ENCODE measurements at regions not wholly inside any gene's neighbourhood (a gene's known extent, or its start where the extent isn't known, plus 50 kb on each side); places are given as distances from the start of the nearest gene placed in this dataset.

GRCh38 chr3:15919971-15920370, 122.2 kb upstream of the ANKRD28 start:
- Mint-ChIP-seq H3K27ac (no peak overlapping the region), H3K4me1 (peaks cover 0 to 5% of the 10 kb centered on the region in 2 experiments; a peak in 1 of 4 replicates), H3K27me3 (ENCODE audit: low read depth) (no peaks in the 10 kb centered on the region), H3K4me3 (no peak overlapping the region), H3K9me3 (no peaks in the 10 kb centered on the region), H3K36me3 (ENCODE audit: insufficient read depth in 1 of 3, low read depth in 3 of 3) (no peaks in the 10 kb centered on the region)
- H3K27me3 ChIP-seq (ENCODE audit: insufficient read depth, low read length): no peaks in the 10 kb centered on the region
- no peaks in the 10 kb centered on the region for H3K23me2 ChIP-seq (ENCODE audit: insufficient read length, low read depth, low read length, poor library complexity, severe bottlenecking)
- H3K9ac ChIP-seq (ENCODE audit: extremely low read depth, insufficient read length, low read length): no peak overlapping the region
- H4K20me1 ChIP-seq (ENCODE audit: control insufficient read depth, insufficient read depth, insufficient read length): no peaks in the 10 kb centered on the region
- no peak overlapping the region for H3K14ac ChIP-seq (ENCODE audit: insufficient read depth, low read length)
- no peak overlapping the region for H2BK15ac ChIP-seq (ENCODE audit: low read depth, low read length)
- no peak overlapping the region for H3K27ac ChIP-seq (ENCODE audit: insufficient read length, low read depth, low read length)
- H3K23ac ChIP-seq (ENCODE audit: insufficient read length, low read depth, low read length): no peak overlapping the region
- H3K18ac ChIP-seq (ENCODE audit: insufficient read length, low read depth, low read length): no peak overlapping the region
- no peaks in the 10 kb centered on the region for H3K4me1 ChIP-seq (ENCODE audit: insufficient read depth, low read length)
- H4K8ac ChIP-seq (replicated peaks; ENCODE audit: insufficient read length, low read depth, low read length): no peak overlapping the region
- no peak overlapping the region for H2BK20ac ChIP-seq (ENCODE audit: low read depth, low read length, poor library complexity, severe bottlenecking)
- no peaks in the 10 kb centered on the region for H3K79me2 ChIP-seq (ENCODE audit: insufficient read depth, low read length)
- H2BK12ac ChIP-seq (ENCODE audit: insufficient read length, low read depth, low read length): no peak overlapping the region
- H3K79me1 ChIP-seq (ENCODE audit: insufficient read depth, low read depth, low read length, poor library complexity, severe bottlenecking): no peaks in the 10 kb centered on the region
- no CpG with 5 or more reads among the region's 2 CpGs for WGBS (ENCODE audit: extremely low coverage, insufficient read length, low lambda C conversion rate)
- no peaks in the 10 kb centered on the region for H3K9me3 ChIP-seq (ENCODE audit: control insufficient read depth, low read depth, low read length)
- H4K91ac ChIP-seq (ENCODE audit: insufficient read length, low read depth, low read length): no peak overlapping the region
- no peak overlapping the region for H2BK5ac ChIP-seq (ENCODE audit: insufficient read length, low read length)
- H3K4ac ChIP-seq (ENCODE audit: low read depth, low read length): no peak overlapping the region
- H2AK5ac ChIP-seq (ENCODE audit: insufficient read length, low read length): no peak overlapping the region
- no peak overlapping the region for H3K4me2 ChIP-seq (ENCODE audit: insufficient read depth, insufficient read length, low read length)
- H4K5ac ChIP-seq (ENCODE audit: insufficient read length, low read depth, low read length): no peak overlapping the region
- no peak overlapping the region for H2AFZ ChIP-seq (ENCODE audit: low read length)
- H3K56ac ChIP-seq (ENCODE audit: insufficient read length, low read depth, low read length): no peak overlapping the region
- no peak overlapping the region for H3T11ph ChIP-seq (ENCODE audit: low read length)
- no peak for TF ChIP-seq CTCF (conservative IDR thresholded peaks at IDR 0.05)
- H2BK120ac ChIP-seq (ENCODE audit: low read depth, low read length, poor library complexity, severe bottlenecking): peak overlapping the region; percentile 27
- DNase-seq: no peak
